Neural cell (in vitro differentiated cells): ENCODE measurements at regions not wholly inside any gene's neighbourhood (a gene's known extent, or its start where the extent isn't known, plus 50 kb on each side); places are given as distances from the start of the nearest gene placed in this dataset.

Source experiments
- TAF1 ChIP-seq: IDR thresholded peaks from 2 replicates; pipeline ENCODE4 v1.6.1; 2012; ENCODE audit warnings: low read depth
- TF ChIP-seq, protein P1 (sequence below): fragments of 450-650 bp; IDR thresholded peaks from 2 replicates; pipeline ENCODE4 v1.5.1; 2014; ENCODE audit warnings: antibody characterized with exemption, mild to moderate bottlenecking, moderate library complexity; ENCODE audit not compliant: poor library complexity, severe bottlenecking

DNA sequence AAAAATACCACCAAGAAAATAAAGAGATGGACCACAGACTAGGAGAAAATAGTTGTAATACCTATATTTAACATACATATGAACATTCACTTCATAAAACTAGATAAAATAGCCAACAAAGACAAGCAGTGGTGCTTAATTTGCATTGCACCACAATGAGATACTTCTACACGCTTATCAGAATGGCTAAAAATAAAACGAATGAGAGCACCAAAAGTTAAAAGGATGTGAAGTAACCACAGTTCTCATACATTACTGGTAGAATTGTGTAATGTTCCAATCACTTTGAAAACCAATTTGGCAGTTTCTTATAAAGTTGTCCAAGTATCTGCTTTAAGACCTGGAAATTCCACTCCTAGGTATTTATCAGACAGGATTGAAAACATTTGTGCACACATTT is 198.9 kb upstream of the SGCD start:
- TF ChIP-seq TAF1: no peak
- TF ChIP-seq, protein P1, sequence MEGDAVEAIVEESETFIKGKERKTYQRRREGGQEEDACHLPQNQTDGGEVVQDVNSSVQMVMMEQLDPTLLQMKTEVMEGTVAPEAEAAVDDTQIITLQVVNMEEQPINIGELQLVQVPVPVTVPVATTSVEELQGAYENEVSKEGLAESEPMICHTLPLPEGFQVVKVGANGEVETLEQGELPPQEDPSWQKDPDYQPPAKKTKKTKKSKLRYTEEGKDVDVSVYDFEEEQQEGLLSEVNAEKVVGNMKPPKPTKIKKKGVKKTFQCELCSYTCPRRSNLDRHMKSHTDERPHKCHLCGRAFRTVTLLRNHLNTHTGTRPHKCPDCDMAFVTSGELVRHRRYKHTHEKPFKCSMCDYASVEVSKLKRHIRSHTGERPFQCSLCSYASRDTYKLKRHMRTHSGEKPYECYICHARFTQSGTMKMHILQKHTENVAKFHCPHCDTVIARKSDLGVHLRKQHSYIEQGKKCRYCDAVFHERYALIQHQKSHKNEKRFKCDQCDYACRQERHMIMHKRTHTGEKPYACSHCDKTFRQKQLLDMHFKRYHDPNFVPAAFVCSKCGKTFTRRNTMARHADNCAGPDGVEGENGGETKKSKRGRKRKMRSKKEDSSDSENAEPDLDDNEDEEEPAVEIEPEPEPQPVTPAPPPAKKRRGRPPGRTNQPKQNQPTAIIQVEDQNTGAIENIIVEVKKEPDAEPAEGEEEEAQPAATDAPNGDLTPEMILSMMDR: no peak
